ENCODE measurements at regions not wholly inside any gene's neighbourhood (a gene's known extent, or its start where the extent isn't known, plus 50 kb on each side); places are given as distances from the start of the nearest gene placed in this dataset.

- no peak for FAIRE-seq
These were observed 134.9 kb upstream of the HSD17B12 start for GRCh38 chr11:43545610-43546009.

GRCh38 chr11:43546561-43547429 lies 133.7 kb upstream of the HSD17B12 start:
- FAIRE-seq = no peak

- no peak for FAIRE-seq
These were observed 133.1 kb upstream of the HSD17B12 start for GRCh38 chr11:43547430-43547831.

GRCh38 chr11:43547889-43548381 lies 132.6 kb upstream of the HSD17B12 start:
- FAIRE-seq = no peak

GRCh38 chr11:43548916-43549315 lies 131.6 kb upstream of the HSD17B12 start:
- no peak for FAIRE-seq

GRCh38 chr11:43549624-43550023 lies 130.9 kb upstream of the HSD17B12 start:
- FAIRE-seq = no peak

GRCh38 chr11:43550714-43551113 lies 129.8 kb upstream of the HSD17B12 start:
- FAIRE-seq = no peak

- FAIRE-seq = no peak
These were observed 126.4 kb upstream of the HSD17B12 start for GRCh38 chr11:43554148-43554473.

GRCh38 chr11:43555186-43555585 lies 125.4 kb upstream of the HSD17B12 start:
- no peak for FAIRE-seq

- no peak for FAIRE-seq
These were observed 124.5 kb upstream of the HSD17B12 start for GRCh38 chr11:43555816-43556611.

- no peak for FAIRE-seq
These were observed 123.7 kb upstream of the HSD17B12 start for GRCh38 chr11:43556612-43557375.

- FAIRE-seq = no peak
These were observed 122.9 kb upstream of the HSD17B12 start for GRCh38 chr11:43557553-43558110.

- no peak for FAIRE-seq
These were observed 122.4 kb upstream of the HSD17B12 start for GRCh38 chr11:43558146-43558545.

GRCh38 chr11:43558556-43559127 lies 121.9 kb upstream of the HSD17B12 start:
- FAIRE-seq = no peak

- FAIRE-seq = no peak
These were observed 118.7 kb upstream of the HSD17B12 start for GRCh38 chr11:43561832-43562231.

- peak; percentile 8 for FAIRE-seq
These were observed 113.1 kb upstream of the HSD17B12 start for GRCh38 chr11:43567396-43567975.

GRCh38 chr11:43573233-43573632 lies 107.3 kb upstream of the HSD17B12 start:
- FAIRE-seq = no peak

- no peak for FAIRE-seq
These were observed 106.7 kb upstream of the HSD17B12 start for GRCh38 chr11:43573873-43574272.

GRCh38 chr11:43574411-43574810 lies 106.1 kb upstream of the HSD17B12 start:
- FAIRE-seq = no peak

- no peak for FAIRE-seq
These were observed 105.3 kb upstream of the HSD17B12 start for GRCh38 chr11:43574949-43575912.

- no peak for FAIRE-seq
These were observed 104.6 kb upstream of the HSD17B12 start for GRCh38 chr11:43575913-43576310.

Data from endometrium (tissue), 2 donors.